Natural killer cell (primary cell): ENCODE measurements at regions not wholly inside any gene's neighbourhood (a gene's known extent, or its start where the extent isn't known, plus 50 kb on each side); places are given as distances from the start of the nearest gene placed in this dataset.

Experiments
- ATAC-seq, 3 donors: fragments of 150-1000 bp in 2 of 3; fragments of 200-7000 bp in 1 of 3; cut with Tn5 transposase; 1 replicate in 1 of 3; 2 replicates in 2 of 3; pipeline ENCODE4 v1.10.0; 2021; ENCODE audit warnings: mild to moderate bottlenecking in 2 of 3, moderate library complexity in 2 of 3
- DNase-seq, 2 donors: peaks; one replicate each; pipeline versions ENCODE4 v3.0.0 to v3.0.0-alpha.2; 2013 to 2021; ENCODE audit warnings: mixed read lengths in 1 of 2
- H3K27ac ChIP-seq: one replicate; pipeline ENCODE4 v1.5.1; 2013; ENCODE audit warnings: mild to moderate bottlenecking, low read length
- H3K27me3 ChIP-seq: one replicate; pipeline ENCODE4 v1.6.1; 2013; ENCODE audit warnings: low read length; ENCODE audit not compliant: control insufficient read depth, insufficient read depth
- H3K36me3 ChIP-seq: one replicate; pipeline ENCODE4 v1.6.1; 2013; ENCODE audit warnings: low read length; ENCODE audit not compliant: control insufficient read depth, insufficient read depth
- H3K4me1 ChIP-seq: one replicate; pipeline ENCODE4 v1.6.1; 2013; ENCODE audit warnings: low read length; ENCODE audit not compliant: control insufficient read depth, insufficient read depth
- H3K4me3 ChIP-seq: one replicate; pipeline ENCODE4 v1.5.1; 2013; ENCODE audit warnings: low read length
- H3K9me3 ChIP-seq: one replicate; pipeline ENCODE4 v1.6.1; 2013; ENCODE audit warnings: low read length; ENCODE audit not compliant: control insufficient read depth, insufficient read depth
- H3K27ac Mint-ChIP-seq, 2 donors: one replicate each; pipeline ENCODE4 v1.8.0; 2022; ENCODE audit warnings: mild to moderate bottlenecking in 2 of 2, mixed read lengths in 2 of 2, moderate library complexity in 1 of 2
- H3K27me3 Mint-ChIP-seq, 2 donors: one replicate each; pipeline ENCODE4 v1.8.0; 2022; ENCODE audit warnings: low read depth in 2 of 2, mixed read lengths in 2 of 2
- H3K36me3 Mint-ChIP-seq: one replicate; pipeline ENCODE4 v1.8.0; 2022; ENCODE audit warnings: mixed read lengths
- H3K4me1 Mint-ChIP-seq, 2 donors: one replicate each; pipeline ENCODE4 v1.8.0; 2022; ENCODE audit warnings: mixed read lengths in 2 of 2
- H3K4me3 Mint-ChIP-seq: one replicate; pipeline ENCODE4 v1.8.0; 2022; ENCODE audit warnings: mild to moderate bottlenecking, moderate library complexity, mixed read lengths
- H3K9me3 Mint-ChIP-seq, 2 donors: one replicate each; pipeline ENCODE4 v1.8.0; 2022; ENCODE audit warnings: mixed read lengths in 2 of 2
- CTCF ChIP-seq: fragments of 200-600 bp; IDR thresholded peaks from one replicate; pipeline ENCODE4 v1.8.0; 2022; ENCODE audit warnings: antibody characterized with exemption
- WGBS: methylation state at CpG from one replicate; pipeline ENCODE4 v1.1.7; 2013; ENCODE audit warnings: missing lambda C conversion rate; ENCODE audit not compliant: insufficient coverage; 5-methylcytosine and 5-hydroxymethylcytosine counted together
- intact Hi-C: fragments of 100-400 bp; cut with micrococcal nuclease; formaldehyde crosslinking; loops from one replicate; pipeline ENCODE4 v1.14.2; 2022

GRCh38 chr1:201596101-201596868 lies 57.4 kb downstream of the NAV1 start:
- no peak for TF ChIP-seq CTCF
- Histone ChIP-seq H3K4me1 (no peaks in the 10 kb centered on the region), H3K36me3 (no peaks in the 10 kb centered on the region), H3K4me3 (no peak overlapping the region), H3K27me3 (no peaks in the 10 kb centered on the region), H3K9me3 (no peaks in the 10 kb centered on the region), H3K27ac (no peak overlapping the region)
- Mint-ChIP-seq H3K4me1 (peaks cover 0 to 3% of the 10 kb centered on the region in 2 donors), H3K4me3 (no peak overlapping the region), H3K27me3 (peaks cover 0 to 6% of the 10 kb centered on the region in 2 donors), H3K36me3 (no peaks in the 10 kb centered on the region), H3K27ac (no peak overlapping the region), H3K9me3 (no peaks in the 10 kb centered on the region)
- intact Hi-C loops, result no loop called here
- no peak for DNase-seq
- 71% methylated on average over 4 of the region's 4 CpGs for WGBS
- ATAC-seq, result no peak

DNA sequence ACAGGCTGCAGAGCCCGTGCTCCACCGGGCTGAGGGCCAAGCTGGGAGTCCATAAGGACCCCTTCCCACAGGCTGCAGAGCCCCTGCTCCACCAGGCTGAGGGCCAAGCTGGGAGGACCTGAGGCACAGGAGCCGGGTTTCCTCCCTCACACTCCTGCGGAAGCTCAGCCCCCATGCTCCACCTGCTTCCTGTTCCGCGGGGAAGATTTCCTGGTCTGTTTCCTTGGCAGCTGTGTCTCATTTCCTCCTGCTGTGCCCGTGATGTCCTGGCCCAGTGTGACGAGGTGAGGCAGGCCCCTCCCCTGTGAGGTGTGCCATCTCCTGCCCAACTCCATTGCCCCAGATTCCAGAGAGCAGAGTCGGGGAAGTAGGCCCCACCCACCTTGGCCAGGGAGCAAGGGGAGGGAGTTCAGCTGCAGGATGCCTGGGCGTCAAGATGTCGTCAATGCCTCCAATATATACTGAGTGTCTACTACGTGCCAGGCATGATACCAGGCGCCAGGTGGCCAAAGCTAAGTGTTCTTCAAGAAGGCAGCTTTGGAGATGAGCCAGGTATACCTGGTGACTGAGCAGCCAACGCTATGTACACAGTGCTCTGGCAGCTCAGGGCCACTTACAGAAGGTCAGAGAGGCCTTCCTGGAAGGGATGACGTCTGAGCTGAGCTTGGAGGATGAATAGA lies 58.8 kb downstream of the NAV1 start:
- Mint-ChIP-seq H3K4me3 (no peak overlapping the region), H3K27ac (no peak overlapping the region), H3K27me3 (peaks cover 0 to 6% of the 10 kb centered on the region in 2 donors), H3K9me3 (no peaks in the 10 kb centered on the region), H3K4me1 (peaks cover 0 to 3% of the 10 kb centered on the region in 2 donors), H3K36me3 (no peaks in the 10 kb centered on the region)
- intact Hi-C loops, result no loop called here
- no peak for TF ChIP-seq CTCF
- no peaks in the 10 kb centered on the region for H3K4me1 ChIP-seq
- WGBS, result 51% methylated on average over 15 of the region's 15 CpGs
- no peak overlapping the region for H3K4me3 ChIP-seq
- H3K36me3 ChIP-seq, result no peaks in the 10 kb centered on the region
- no peak overlapping the region for H3K27ac ChIP-seq
- H3K9me3 ChIP-seq, result no peaks in the 10 kb centered on the region
- no peaks in the 10 kb centered on the region for H3K27me3 ChIP-seq
- DNase-seq (no peak), ATAC-seq (no peak)

GRCh38 chr1:201598396-201598795 lies 59.5 kb downstream of the NAV1 start:
- H3K4me1 ChIP-seq, result no peaks in the 10 kb centered on the region
- H3K9me3 ChIP-seq, result no peaks in the 10 kb centered on the region
- Mint-ChIP-seq H3K36me3 (no peaks in the 10 kb centered on the region), H3K4me3 (no peak overlapping the region), H3K27me3 (peaks cover 0 to 6% of the 10 kb centered on the region in 2 donors), H3K9me3 (no peaks in the 10 kb centered on the region), H3K4me1 (peaks cover 0 to 3% of the 10 kb centered on the region in 2 donors), H3K27ac (no peak overlapping the region)
- no peaks in the 10 kb centered on the region for H3K27me3 ChIP-seq
- no peak for ATAC-seq
- H3K27ac ChIP-seq, result no peak overlapping the region
- no peak for TF ChIP-seq CTCF
- H3K36me3 ChIP-seq, result no peaks in the 10 kb centered on the region
- intact Hi-C loops, result no loop called here
- no peak overlapping the region for H3K4me3 ChIP-seq
- 93% methylated on average over 8 of the region's 10 CpGs for WGBS
- DNase-seq, result no peak
